B cell (primary cell): ENCODE measurements at regions not wholly inside any gene's neighbourhood (a gene's known extent, or its start where the extent isn't known, plus 50 kb on each side); places are given as distances from the start of the nearest gene placed in this dataset.
"Not testable (repeated sequence)": the region's sequence is repeated elsewhere in the genome, so short reads cannot be mapped to it uniquely, and the experiment has no call there.

Source experiments
- ATAC-seq: fragments of 200-7000 bp; cut with Tn5 transposase; one replicate; pipeline ENCODE4 v1.10.0; 2021; ENCODE audit warnings: low read depth, mild to moderate bottlenecking, moderate number of reproducible peaks, moderate library complexity
- CTCF ChIA-PET: fragments of 350-600 bp; sonication (Branson Sonifier 250); formaldehyde crosslinking; loops from one replicate; lab custom pipeline; 2021; ENCODE audit warnings: antibody characterized with exemption, inconsistent platforms; lab: Charles Lee
- POLR2A ChIA-PET: fragments of 350-600 bp; sonication (Branson Sonifier 250); formaldehyde crosslinking; loops from one replicate; lab custom pipeline; 2021; ENCODE audit warnings: antibody characterized with exemption; lab: Charles Lee
- DNase-seq: peaks from one replicate; pipeline ENCODE4 v3.0.0; 2013
- H2AFZ ChIP-seq: 2 replicates; pipeline ENCODE4 v1.6.1; 2012; ENCODE audit warnings: mild to moderate bottlenecking, low read depth, low read length; ENCODE audit not compliant: insufficient read depth, poor library complexity, severe bottlenecking
- H3K27ac ChIP-seq, 2 donors: 1 replicate in 1 of 2; 2 replicates in 1 of 2; pipeline ENCODE4 v1.5.1; 2012 to 2013; ENCODE audit warnings: low read length in 2 of 2, mild to moderate bottlenecking in 2 of 2, moderate library complexity in 1 of 2
- H3K27me3 ChIP-seq, 4 experiments: fragments of 200-600 bp in 1 of 4; sonication (generic) in 1 of 4; replicated peaks in 1 of 4; 1 replicate in 2 of 4; 2 replicates in 2 of 4; pipeline versions ENCODE4 v1.6.1 to v1.7.0; 2013 to 2016; ENCODE audit warnings: low read length in 3 of 4, mild to moderate bottlenecking in 2 of 4, mixed read lengths in 1 of 4, moderate library complexity in 1 of 4; ENCODE audit not compliant: insufficient read depth in 4 of 4, control insufficient read depth in 3 of 4; ENCODE audit errors: control extremely low read depth in 1 of 4
- H3K36me3 ChIP-seq, 2 experiments: replicated peaks in 1 of 2; 1 replicate in 1 of 2; 2 replicates in 1 of 2; pipeline versions ENCODE4 v1.6.1 to v1.7.1; 2013; ENCODE audit warnings: low read length in 1 of 2; ENCODE audit not compliant: insufficient read depth in 2 of 2, control insufficient read depth in 1 of 2; ENCODE audit errors: control extremely low read depth in 1 of 2, extremely low read depth in 1 of 2
- H3K4me1 ChIP-seq, 2 donors: fragments of 200-600 bp in 1 of 2; sonication (generic) in 1 of 2; 1 replicate in 1 of 2; 2 replicates in 1 of 2; pipeline versions ENCODE4 v1.5.1 to v1.6.1; 2013 to 2017; ENCODE audit warnings: low read length in 2 of 2; ENCODE audit not compliant: control insufficient read depth in 2 of 2, insufficient read depth in 2 of 2
- H3K4me2 ChIP-seq: replicated peaks from 2 replicates; pipeline ENCODE3; 2012; ENCODE audit warnings: mild to moderate bottlenecking, low read depth, low read length; ENCODE audit not compliant: poor library complexity, severe bottlenecking
- H3K4me3 ChIP-seq, 5 experiments: fragments of 200-600 bp in 1 of 5; sonication (generic) in 1 of 5; 1 replicate in 3 of 5; 2 replicates in 2 of 5; pipeline versions ENCODE4 v1.5.1 to v1.7.0; 2011 to 2016; ENCODE audit warnings: low read length in 4 of 5, mild to moderate bottlenecking in 4 of 5, low read depth in 2 of 5, control low read depth in 1 of 5, moderate library complexity in 1 of 5; ENCODE audit not compliant: insufficient read depth in 1 of 5; ENCODE audit errors: control extremely low read depth in 1 of 5, extremely low read depth in 1 of 5
- H3K79me2 ChIP-seq: fragments of 200-600 bp; sonication (generic); one replicate; pipeline ENCODE4 v1.6.0; 2016; ENCODE audit warnings: low read length; ENCODE audit not compliant: control insufficient read depth, insufficient read depth
- H3K9ac ChIP-seq: fragments of 200-600 bp; sonication (generic); 2 replicates; pipeline ENCODE4 v1.6.1; 2017; ENCODE audit warnings: mild to moderate bottlenecking, low read length, moderate library complexity
- H3K9me3 ChIP-seq, 3 donors: one replicate each; pipeline versions ENCODE4 v1.6.1 to v1.7.1; 2013; ENCODE audit warnings: low read length in 2 of 3; ENCODE audit not compliant: control insufficient read depth in 2 of 3, insufficient read depth in 1 of 3; ENCODE audit errors: control extremely low read depth in 1 of 3
- H4K20me1 ChIP-seq: 2 replicates; pipeline ENCODE4 v1.6.0; 2012; ENCODE audit warnings: mild to moderate bottlenecking, low read length; ENCODE audit not compliant: insufficient read depth, control insufficient read depth, poor library complexity, severe bottlenecking
- H3K27ac Mint-ChIP-seq: one replicate; pipeline ENCODE4 v1.8.0; 2021; ENCODE audit warnings: mixed read lengths
- H3K27me3 Mint-ChIP-seq: one replicate; pipeline ENCODE4 v1.8.0; 2021; ENCODE audit warnings: mixed read lengths
- H3K4me1 Mint-ChIP-seq: one replicate; pipeline ENCODE4 v1.8.0; 2021; ENCODE audit warnings: mixed read lengths
- H3K4me3 Mint-ChIP-seq: one replicate; pipeline ENCODE4 v1.8.0; 2021; ENCODE audit warnings: mixed read lengths
- H3K9me3 Mint-ChIP-seq: one replicate; pipeline ENCODE4 v1.8.0; 2022; ENCODE audit warnings: mixed read lengths; ENCODE audit not compliant: insufficient read depth
- CTCF ChIP-seq: fragments of 200-600 bp; IDR thresholded peaks from one replicate; pipeline ENCODE4 v1.8.0; 2022; ENCODE audit warnings: antibody characterized with exemption, mild to moderate bottlenecking
- EZH2 ChIP-seq: IDR thresholded peaks from 2 replicates; pipeline ENCODE4 v1.6.1; 2012; ENCODE audit warnings: borderline replicate concordance, low read depth, mild to moderate bottlenecking, moderate library complexity, low read length; ENCODE audit not compliant: insufficient read depth, poor library complexity, severe bottlenecking
- WGBS: methylation state at CpG from one replicate; pipeline ENCODE4 v1.1.5; 2013; ENCODE audit warnings: missing lambda C conversion rate; ENCODE audit not compliant: insufficient coverage; 5-methylcytosine and 5-hydroxymethylcytosine counted together
- intact Hi-C: fragments of 100-400 bp; cut with micrococcal nuclease; formaldehyde crosslinking; loops from one replicate; pipeline ENCODE4 v1.10.0; 2022

DNA sequence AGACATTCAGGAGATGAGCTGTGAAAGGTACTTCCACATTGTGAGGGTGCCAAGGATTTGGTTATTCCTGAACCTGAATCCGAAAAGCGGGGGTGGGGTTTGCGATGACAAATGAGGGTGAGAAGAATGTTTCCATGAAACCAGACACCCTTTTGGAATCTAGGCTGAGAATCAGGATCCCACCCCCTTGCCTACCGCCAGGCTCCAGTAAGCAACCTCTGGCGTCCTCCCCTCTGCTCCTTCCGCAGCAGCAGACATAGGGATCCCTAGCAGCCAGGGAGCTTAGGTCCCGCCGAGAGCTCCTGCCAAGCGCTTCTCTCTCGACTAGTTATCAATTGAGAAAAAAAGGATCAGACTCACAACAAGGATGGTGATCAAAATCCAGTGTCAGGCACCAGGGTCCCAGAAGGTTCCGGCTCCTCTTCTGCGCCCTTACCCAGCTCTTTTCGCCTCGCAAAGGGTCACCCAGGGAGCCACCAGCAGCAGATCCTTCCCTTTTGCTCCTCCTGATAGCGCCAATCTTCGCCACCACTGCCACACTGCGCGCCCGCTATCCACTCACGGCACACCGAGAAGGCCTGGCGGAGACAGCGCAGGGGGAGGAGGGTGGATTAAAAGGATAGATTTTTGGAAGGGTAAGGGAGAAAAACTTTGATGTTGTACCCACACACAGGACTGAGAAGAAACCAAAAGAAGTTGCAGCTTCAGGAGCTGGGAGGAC, 859.5 kb downstream of the KCNJ18 start:
- H3K36me3 ChIP-seq, H4K20me1 ChIP-seq, H3K4me1 ChIP-seq, H3K4me1 Mint-ChIP-seq, intact Hi-C loops, CTCF ChIA-PET, DNase-seq, POLR2A ChIA-PET, H3K27ac ChIP-seq, H3K9ac ChIP-seq, H3K4me3 ChIP-seq, H3K27ac Mint-ChIP-seq, H3K4me3 Mint-ChIP-seq, H3K79me2 ChIP-seq, H2AFZ ChIP-seq, H3K27me3 Mint-ChIP-seq, H3K27me3 ChIP-seq, H3K4me2 ChIP-seq, H3K9me3 Mint-ChIP-seq, ATAC-seq: not testable (repeated sequence)
- H3K9me3 ChIP-seq = peaks cover 0 to 12% (median 1%) of the 10 kb centered on the region in 3 donors
- whole genome bisulfite sequencing = 76% methylated on average over 18 of the region's 23 CpGs

GRCh38 chr17:22569459-22570143, 877.3 kb downstream of the KCNJ18 start:
- no peaks in the 10 kb centered on the region for H3K4me1 Mint-ChIP-seq
- ChIA-PET CTCF (no interaction called here), POLR2A (no interaction called here)
- ATAC-seq (no peak), DNase-seq (no peak)
- intact Hi-C loops = no loop called here
- H3K4me1 ChIP-seq = no peaks in the 10 kb centered on the region
- H3K27me3 Mint-ChIP-seq = no peaks in the 10 kb centered on the region
- 92% methylated on average over 21 of the region's 21 CpGs for WGBS
- no peaks in the 10 kb centered on the region for H3K9me3 Mint-ChIP-seq
- no peaks in the 10 kb centered on the region for H4K20me1 ChIP-seq
- H3K9ac ChIP-seq = no peak overlapping the region
- no peaks in the 10 kb centered on the region for H3K27me3 ChIP-seq
- peaks cover 0 to 23% (median 0%) of the 10 kb centered on the region in 3 donors for H3K9me3 ChIP-seq
- no peak overlapping the region for H3K4me3 Mint-ChIP-seq
- no peaks in the 10 kb centered on the region for H3K36me3 ChIP-seq
- H3K27ac Mint-ChIP-seq = no peak overlapping the region
- H3K79me2 ChIP-seq = no peaks in the 10 kb centered on the region
- H2AFZ ChIP-seq = no peak overlapping the region
- H3K4me3 ChIP-seq = no peak overlapping the region
- H3K27ac ChIP-seq = no peak overlapping the region
- no peak overlapping the region for H3K4me2 ChIP-seq
- no peak for TF ChIP-seq CTCF
- TF ChIP-seq EZH2 = no peak
